ENCODE measurements at regions not wholly inside any gene's neighbourhood (a gene's known extent, or its start where the extent isn't known, plus 50 kb on each side); places are given as distances from the start of the nearest gene placed in this dataset.

- H3K4me3 ChIP-seq (ENCODE audit: low read length), result no peak overlapping the region
- H3K9me2 ChIP-seq (ENCODE audit: insufficient read depth, low read length), result no peaks in the 10 kb centered on the region
- no peaks in the 10 kb centered on the region for H3K27me3 ChIP-seq (ENCODE audit: insufficient read depth, low read depth, low read length)
- H3K4me2 ChIP-seq (ENCODE audit: low read length), result no peak overlapping the region
- H3K9ac ChIP-seq (ENCODE audit: low read length), result no peak overlapping the region
- no peak overlapping the region for H3K27ac ChIP-seq (ENCODE audit: low read length)
- H3K9me3 ChIP-seq (ENCODE audit: low read length), result no peaks in the 10 kb centered on the region
- H3K36me3 ChIP-seq (ENCODE audit: insufficient read depth, low read length), result no peaks in the 10 kb centered on the region
- H3K79me2 ChIP-seq (replicated peaks; ENCODE audit: insufficient read depth, low read length), result no peaks in the 10 kb centered on the region
- no peak overlapping the region for H2AFZ ChIP-seq (ENCODE audit: low read depth, low read length)
- H3F3A ChIP-seq (ENCODE audit: insufficient read depth, low read length, poor library complexity, severe bottlenecking), result no peaks in the 10 kb centered on the region
- no peaks in the 10 kb centered on the region for H4K20me1 ChIP-seq (ENCODE audit: insufficient read depth)
- TF ChIP-seq, protein P1, sequence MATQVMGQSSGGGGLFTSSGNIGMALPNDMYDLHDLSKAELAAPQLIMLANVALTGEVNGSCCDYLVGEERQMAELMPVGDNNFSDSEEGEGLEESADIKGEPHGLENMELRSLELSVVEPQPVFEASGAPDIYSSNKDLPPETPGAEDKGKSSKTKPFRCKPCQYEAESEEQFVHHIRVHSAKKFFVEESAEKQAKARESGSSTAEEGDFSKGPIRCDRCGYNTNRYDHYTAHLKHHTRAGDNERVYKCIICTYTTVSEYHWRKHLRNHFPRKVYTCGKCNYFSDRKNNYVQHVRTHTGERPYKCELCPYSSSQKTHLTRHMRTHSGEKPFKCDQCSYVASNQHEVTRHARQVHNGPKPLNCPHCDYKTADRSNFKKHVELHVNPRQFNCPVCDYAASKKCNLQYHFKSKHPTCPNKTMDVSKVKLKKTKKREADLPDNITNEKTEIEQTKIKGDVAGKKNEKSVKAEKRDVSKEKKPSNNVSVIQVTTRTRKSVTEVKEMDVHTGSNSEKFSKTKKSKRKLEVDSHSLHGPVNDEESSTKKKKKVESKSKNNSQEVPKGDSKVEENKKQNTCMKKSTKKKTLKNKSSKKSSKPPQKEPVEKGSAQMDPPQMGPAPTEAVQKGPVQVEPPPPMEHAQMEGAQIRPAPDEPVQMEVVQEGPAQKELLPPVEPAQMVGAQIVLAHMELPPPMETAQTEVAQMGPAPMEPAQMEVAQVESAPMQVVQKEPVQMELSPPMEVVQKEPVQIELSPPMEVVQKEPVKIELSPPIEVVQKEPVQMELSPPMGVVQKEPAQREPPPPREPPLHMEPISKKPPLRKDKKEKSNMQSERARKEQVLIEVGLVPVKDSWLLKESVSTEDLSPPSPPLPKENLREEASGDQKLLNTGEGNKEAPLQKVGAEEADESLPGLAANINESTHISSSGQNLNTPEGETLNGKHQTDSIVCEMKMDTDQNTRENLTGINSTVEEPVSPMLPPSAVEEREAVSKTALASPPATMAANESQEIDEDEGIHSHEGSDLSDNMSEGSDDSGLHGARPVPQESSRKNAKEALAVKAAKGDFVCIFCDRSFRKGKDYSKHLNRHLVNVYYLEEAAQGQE (IDR thresholded peaks at IDR 0.05; ENCODE audit: borderline replicate concordance), result no peak
Measured at GRCh38 chr11:115774756-115775155, 270.5 kb upstream of the CADM1 start.

GRCh38 chr11:115769891-115770290 is 265.7 kb upstream of the CADM1 start:
- H3F3A ChIP-seq (ENCODE audit: insufficient read depth, low read length, poor library complexity, severe bottlenecking), result no peaks in the 10 kb centered on the region
- H3K27ac ChIP-seq (ENCODE audit: low read length), result no peak overlapping the region
- no peak overlapping the region for H3K4me3 ChIP-seq (ENCODE audit: low read length)
- no peak overlapping the region for H3K4me2 ChIP-seq (ENCODE audit: low read length)
- H2AFZ ChIP-seq (ENCODE audit: low read depth, low read length), result no peak overlapping the region
- no peak overlapping the region for H3K9ac ChIP-seq (ENCODE audit: low read length)
- no peaks in the 10 kb centered on the region for H3K27me3 ChIP-seq (ENCODE audit: insufficient read depth, low read depth, low read length)
- H3K36me3 ChIP-seq (ENCODE audit: insufficient read depth, low read length), result no peaks in the 10 kb centered on the region
- TF ChIP-seq TAF1 (IDR thresholded peaks at IDR 0.05; ENCODE audit: low read depth) (no peak), RAD21 (conservative IDR thresholded peaks at IDR 0.05) (no peak), POLR2AphosphoS5 (IDR thresholded peaks at IDR 0.05) (no peak), SMC3 (conservative IDR thresholded peaks at IDR 0.05; ENCODE audit: poor library complexity) (no peak), MXI1 (conservative IDR thresholded peaks at IDR 0.05; ENCODE audit: poor library complexity, severe bottlenecking) (no peak), EP300 (conservative IDR thresholded peaks at IDR 0.05; ENCODE audit: poor library complexity, severe bottlenecking) (no peak), EZH2 (IDR thresholded peaks at IDR 0.05; ENCODE audit: borderline replicate concordance, insufficient read depth, low read length, poor library complexity, severe bottlenecking) (no peak)
- TF ChIP-seq, protein P2, sequence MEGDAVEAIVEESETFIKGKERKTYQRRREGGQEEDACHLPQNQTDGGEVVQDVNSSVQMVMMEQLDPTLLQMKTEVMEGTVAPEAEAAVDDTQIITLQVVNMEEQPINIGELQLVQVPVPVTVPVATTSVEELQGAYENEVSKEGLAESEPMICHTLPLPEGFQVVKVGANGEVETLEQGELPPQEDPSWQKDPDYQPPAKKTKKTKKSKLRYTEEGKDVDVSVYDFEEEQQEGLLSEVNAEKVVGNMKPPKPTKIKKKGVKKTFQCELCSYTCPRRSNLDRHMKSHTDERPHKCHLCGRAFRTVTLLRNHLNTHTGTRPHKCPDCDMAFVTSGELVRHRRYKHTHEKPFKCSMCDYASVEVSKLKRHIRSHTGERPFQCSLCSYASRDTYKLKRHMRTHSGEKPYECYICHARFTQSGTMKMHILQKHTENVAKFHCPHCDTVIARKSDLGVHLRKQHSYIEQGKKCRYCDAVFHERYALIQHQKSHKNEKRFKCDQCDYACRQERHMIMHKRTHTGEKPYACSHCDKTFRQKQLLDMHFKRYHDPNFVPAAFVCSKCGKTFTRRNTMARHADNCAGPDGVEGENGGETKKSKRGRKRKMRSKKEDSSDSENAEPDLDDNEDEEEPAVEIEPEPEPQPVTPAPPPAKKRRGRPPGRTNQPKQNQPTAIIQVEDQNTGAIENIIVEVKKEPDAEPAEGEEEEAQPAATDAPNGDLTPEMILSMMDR (IDR thresholded peaks at IDR 0.05; ENCODE audit: poor library complexity, severe bottlenecking), result no peak
- TF ChIP-seq, protein P1 (IDR thresholded peaks at IDR 0.05; ENCODE audit: borderline replicate concordance), result no peak
- H3K79me2 ChIP-seq (replicated peaks; ENCODE audit: insufficient read depth, low read length), result no peaks in the 10 kb centered on the region
- no peaks in the 10 kb centered on the region for H3K9me3 ChIP-seq (ENCODE audit: low read length)
- no peaks in the 10 kb centered on the region for H4K20me1 ChIP-seq (ENCODE audit: insufficient read depth)
- H3K9me2 ChIP-seq (ENCODE audit: insufficient read depth, low read length), result no peaks in the 10 kb centered on the region

All from neural cell (in vitro differentiated cells).